ENCODE measurements at regions not wholly inside any gene's neighbourhood (a gene's known extent, or its start where the extent isn't known, plus 50 kb on each side); places are given as distances from the start of the nearest gene placed in this dataset.

DNA sequence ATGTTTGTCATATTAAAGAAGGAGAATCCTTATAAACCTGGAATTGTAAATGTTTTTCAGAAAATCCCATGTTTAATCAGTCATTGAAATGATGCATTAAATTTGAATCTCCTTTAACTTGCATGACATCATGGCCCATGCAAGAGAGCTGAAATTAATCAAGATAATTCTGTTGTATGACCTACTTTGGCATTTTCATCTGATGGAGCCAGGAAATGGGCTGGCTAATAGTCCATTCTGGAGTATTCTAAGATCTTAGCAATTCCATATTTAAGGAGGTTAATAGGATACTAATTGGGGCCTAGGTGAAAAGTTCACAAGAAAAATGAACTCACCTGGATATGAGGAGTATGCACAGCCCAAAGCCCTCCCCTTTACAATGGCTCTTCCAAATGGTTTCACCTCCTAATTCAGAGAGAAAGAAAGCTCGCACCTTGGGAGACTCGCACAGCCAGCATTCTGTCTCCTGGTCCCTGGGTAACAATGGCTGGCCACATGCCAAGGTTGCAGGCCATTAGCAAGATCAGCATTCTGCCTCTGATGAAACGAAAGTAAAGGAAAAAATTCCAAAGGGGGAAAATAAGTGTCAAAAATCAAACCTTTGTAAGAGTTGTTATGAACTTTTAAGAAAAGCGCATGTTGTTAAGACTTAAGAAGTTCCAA lies 786.4 kb downstream of the MCTP2 start (continued):
- TF ChIP-seq, protein P1, sequence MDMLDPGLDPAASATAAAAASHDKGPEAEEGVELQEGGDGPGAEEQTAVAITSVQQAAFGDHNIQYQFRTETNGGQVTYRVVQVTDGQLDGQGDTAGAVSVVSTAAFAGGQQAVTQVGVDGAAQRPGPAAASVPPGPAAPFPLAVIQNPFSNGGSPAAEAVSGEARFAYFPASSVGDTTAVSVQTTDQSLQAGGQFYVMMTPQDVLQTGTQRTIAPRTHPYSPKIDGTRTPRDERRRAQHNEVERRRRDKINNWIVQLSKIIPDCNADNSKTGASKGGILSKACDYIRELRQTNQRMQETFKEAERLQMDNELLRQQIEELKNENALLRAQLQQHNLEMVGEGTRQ (CRISPR knock-in tag; IDR thresholded peaks at IDR 0.05), result no peak
- TF ChIP-seq ZNF232 (CRISPR knock-in tag; IDR thresholded peaks at IDR 0.05), result no peak
- no peak for TF ChIP-seq AR (CRISPR knock-in tag; IDR thresholded peaks at IDR 0.05)

- Mint-ChIP-seq H3K4me3 (no peak overlapping the region), H3K27ac (0 out of 2 replicates have a peak overlapping the region, but pooled peaks have one; percentile 27), H3K9me3 (peaks cover 10% of the 10 kb centered on the region; the same call in 1 of the 2 replicates), H3K4me1 (peaks cover 23% of the 10 kb centered on the region), H3K36me3 (no peaks in the 10 kb centered on the region), H3K27me3 (ENCODE audit: low read depth) (no peaks in the 10 kb centered on the region)
- no peak for ATAC-seq
- POLR2A ChIA-PET, result no interaction called here
- CTCF ChIA-PET, result interaction anchor here (0.8 to 2.0 kb wide), 2 partner anchors 348 kb away, joined by 3 to 11 read pairs; no protein-coding TSS in a partner anchor
- TF ChIP-seq IRF1 (CRISPR knock-in tag; IDR thresholded peaks at IDR 0.05) (no peak), ZNF532 (CRISPR knock-in tag; IDR thresholded peaks at IDR 0.05; ENCODE audit: borderline replicate concordance) (no peak), NFATC4 (CRISPR knock-in tag; IDR thresholded peaks at IDR 0.05) (no peak), SMAD4 (CRISPR knock-in tag; IDR thresholded peaks at IDR 0.05) (no peak), CREM (CRISPR knock-in tag; IDR thresholded peaks at IDR 0.05) (no peak), NR3C1 (CRISPR knock-in tag; conservative IDR thresholded peaks at IDR 0.05; ENCODE audit: low read depth) (no peak), ARID4B (CRISPR knock-in tag; IDR thresholded peaks at IDR 0.05; ENCODE audit: borderline replicate concordance) (no peak), SMAD3 (CRISPR knock-in tag; IDR thresholded peaks at IDR 0.05; ENCODE audit: borderline replicate concordance) (no peak), ZNF423 (CRISPR knock-in tag; IDR thresholded peaks at IDR 0.05) (no peak), OVOL2 (CRISPR knock-in tag; IDR thresholded peaks at IDR 0.05; ENCODE audit: borderline replicate concordance) (no peak), HMGA2 (CRISPR knock-in tag; IDR thresholded peaks at IDR 0.05) (no peak), TEAD1 (CRISPR knock-in tag; IDR thresholded peaks at IDR 0.05) (no peak)
- TF ChIP-seq, protein P2, sequence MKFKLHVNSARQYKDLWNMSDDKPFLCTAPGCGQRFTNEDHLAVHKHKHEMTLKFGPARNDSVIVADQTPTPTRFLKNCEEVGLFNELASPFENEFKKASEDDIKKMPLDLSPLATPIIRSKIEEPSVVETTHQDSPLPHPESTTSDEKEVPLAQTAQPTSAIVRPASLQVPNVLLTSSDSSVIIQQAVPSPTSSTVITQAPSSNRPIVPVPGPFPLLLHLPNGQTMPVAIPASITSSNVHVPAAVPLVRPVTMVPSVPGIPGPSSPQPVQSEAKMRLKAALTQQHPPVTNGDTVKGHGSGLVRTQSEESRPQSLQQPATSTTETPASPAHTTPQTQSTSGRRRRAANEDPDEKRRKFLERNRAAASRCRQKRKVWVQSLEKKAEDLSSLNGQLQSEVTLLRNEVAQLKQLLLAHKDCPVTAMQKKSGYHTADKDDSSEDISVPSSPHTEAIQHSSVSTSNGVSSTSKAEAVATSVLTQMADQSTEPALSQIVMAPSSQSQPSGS (CRISPR knock-in tag; IDR thresholded peaks at IDR 0.05; ENCODE audit: borderline replicate concordance, low read depth), result no peak
- no peak for DNase-seq (ENCODE audit: low spot score)
Observed at GRCh38 chr15:95018888-95019545, 787.7 kb downstream of the MCTP2 start.
